LoVo (cell line): ENCODE measurements at regions not wholly inside any gene's neighbourhood (a gene's known extent, or its start where the extent isn't known, plus 50 kb on each side); places are given as distances from the start of the nearest gene placed in this dataset.
"Not testable (repeated sequence)": the region's sequence is repeated elsewhere in the genome, so short reads cannot be mapped to it uniquely, and the experiment has no call there.

Source experiments
- DNase-seq: peaks from one replicate; pipeline ENCODE4 v3.0.0-alpha.2; 2016; ENCODE audit warnings: low spot score

DNA sequence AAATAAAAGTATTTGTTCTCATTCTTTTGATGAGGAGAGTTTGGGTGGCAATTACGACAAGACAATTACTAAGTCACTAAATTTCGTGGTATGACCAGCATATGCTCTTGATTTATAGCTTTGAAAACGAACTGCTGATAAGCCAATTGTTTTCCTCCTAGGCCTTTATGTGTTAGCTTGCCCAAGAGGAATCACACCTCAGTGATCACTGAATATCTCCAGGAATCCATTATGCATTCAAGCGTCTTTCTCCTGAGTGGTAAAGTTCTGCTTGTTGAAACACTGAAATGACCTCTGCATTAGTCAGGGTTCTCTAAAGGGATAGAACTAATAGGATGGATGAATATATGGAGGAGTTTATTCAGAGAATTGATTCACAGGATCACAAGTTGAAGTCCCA lies 677.7 kb upstream of the MEF2C start:
- no peak for DNase-seq

DNA sequence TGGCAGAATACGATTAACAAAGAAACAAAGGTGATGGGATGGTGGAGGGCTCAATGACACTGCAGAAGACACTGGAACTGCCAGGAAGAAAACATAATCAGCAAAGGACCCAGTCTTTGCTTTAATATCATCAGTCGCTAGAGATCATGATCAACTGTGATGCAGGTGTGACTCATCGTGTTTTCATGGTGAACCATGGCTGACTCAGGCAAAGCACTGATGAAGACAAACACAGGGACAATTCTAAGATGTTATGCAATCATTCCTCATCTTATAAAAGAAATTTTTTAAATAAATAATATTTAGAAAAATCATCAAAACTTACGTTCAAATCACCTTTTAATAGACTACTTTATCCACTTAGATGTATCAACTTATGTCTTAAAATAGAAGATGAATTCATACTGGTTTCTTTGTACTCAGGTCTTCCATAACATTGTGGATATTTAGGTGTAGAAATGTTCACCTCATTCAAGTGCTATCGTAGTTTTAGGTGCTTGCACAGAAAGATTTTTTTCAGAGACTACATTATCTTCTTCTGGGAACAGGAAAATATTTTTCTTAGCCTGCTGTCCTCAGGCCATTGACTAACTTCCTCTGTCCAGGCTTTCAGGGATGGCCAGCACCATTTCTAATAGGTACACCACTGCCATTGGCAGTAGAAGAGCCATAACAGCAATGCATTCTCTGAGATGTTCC lies 673.4 kb upstream of the MEF2C start:
- peak; percentile 60 for DNase-seq

DNA sequence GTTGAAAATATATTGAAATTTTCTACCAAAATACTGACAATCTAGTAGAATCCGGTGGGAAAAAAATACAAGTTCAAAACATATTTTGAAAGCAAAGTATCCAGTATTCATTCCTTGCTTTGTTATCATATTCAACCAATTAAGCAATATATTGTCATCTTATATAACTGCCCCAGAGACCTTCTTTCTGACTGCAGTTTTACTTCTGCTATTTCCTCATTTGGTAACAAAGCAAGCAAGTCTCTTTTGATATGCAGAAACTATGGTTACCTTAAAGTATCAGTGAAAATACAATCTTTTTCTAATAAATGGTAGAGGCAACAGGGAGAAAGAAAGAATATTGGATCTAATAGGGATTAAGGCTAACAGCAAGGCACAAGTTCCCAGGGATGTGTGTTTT lies 663.7 kb upstream of the MEF2C start:
- no peak for DNase-seq

DNA sequence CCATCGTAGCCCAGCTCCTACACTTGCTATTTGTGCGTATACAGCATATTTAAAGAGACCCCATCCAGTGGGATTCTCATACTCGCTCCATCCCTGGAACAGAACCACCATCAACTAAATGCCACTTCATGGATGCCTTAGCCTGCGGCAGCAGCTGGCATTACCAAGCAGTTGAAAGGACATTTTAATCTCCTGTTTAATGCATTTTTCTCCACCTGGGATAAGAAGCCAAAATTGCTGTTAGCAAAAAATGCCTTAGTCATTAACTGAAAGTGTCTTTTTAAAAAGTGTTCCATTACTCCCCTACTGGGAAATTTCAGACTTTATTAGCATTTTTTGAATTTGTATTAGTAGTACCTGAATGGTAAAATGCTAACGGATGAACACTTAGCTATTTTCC lies 662.6 kb upstream of the MEF2C start:
- no peak for DNase-seq

DNA sequence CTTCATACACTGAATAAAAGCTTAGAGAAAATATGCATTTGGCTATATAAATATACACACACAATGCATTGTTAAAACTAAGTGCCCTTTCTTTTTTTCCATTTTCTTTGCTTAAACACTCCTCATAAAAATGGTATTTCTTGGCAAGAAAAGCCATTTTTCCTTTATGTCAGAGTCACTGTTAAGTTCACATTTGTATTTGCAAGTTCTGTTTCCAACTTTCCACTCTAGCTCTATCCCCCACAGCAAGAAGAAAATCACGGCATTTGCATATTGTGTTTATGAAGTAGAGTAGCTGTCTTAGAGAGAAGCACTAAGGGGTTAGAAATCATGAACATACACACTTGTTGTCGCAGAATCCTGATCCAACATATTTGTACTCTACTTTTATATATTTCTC lies 662.1 kb upstream of the MEF2C start:
- DNase-seq: no peak

DNA sequence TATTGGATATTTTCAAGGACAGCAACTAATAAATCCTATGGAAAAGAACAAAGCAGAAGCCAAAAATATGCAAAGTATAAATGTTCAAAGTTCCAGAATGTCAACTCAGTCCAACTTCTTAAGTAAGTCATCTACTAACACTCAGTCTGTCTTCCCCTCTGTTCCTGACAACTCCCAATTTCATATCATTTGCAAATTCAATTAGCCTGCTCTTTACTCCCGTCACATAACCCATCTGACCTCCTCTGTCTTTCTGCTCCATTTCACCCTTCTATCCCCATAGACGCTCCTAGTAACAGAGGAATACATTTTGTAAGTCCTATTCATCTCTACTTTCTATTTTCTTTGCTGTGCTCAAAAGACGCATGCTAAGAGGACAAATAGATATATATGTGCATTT lies 659.8 kb upstream of the MEF2C start:
- DNase-seq: no peak

DNA sequence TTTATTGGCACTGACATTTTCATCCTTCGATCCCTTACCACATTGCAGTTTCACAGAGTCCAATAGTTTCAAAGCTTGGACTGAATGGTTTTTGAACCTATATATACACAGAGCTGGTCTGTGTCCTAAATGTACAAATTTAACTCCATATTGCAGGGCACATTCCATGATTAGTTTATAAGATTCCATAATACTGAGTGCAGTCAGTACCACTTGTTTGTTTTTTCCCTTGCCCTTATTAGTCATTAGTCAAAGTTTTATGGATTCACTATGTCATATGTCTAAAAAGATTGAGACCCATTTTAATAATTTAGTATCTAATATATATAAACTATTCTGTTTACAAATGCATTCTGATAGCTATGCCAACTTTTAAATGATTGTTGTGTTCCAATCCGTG lies 654.8 kb upstream of the MEF2C start:
- no peak for DNase-seq

DNA sequence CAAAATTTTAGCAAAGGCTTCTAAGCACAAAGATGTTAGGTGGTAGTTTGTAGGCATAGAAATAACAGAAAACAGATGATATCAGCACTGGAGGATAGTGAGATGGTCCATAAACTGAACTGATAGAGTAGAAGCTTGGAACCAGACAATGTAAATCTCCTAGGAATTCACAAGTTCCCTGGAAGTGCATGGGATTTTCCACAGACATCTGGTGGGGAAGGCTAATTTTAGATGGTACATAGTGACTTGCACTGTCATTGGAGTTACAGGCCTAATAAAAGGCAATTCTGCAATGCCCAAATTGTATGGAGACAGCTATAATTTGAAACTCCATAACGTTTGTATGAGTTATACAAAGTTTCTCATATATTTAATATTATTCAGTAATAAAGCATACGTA lies 653.0 kb upstream of the MEF2C start:
- DNase-seq: no peak

DNA sequence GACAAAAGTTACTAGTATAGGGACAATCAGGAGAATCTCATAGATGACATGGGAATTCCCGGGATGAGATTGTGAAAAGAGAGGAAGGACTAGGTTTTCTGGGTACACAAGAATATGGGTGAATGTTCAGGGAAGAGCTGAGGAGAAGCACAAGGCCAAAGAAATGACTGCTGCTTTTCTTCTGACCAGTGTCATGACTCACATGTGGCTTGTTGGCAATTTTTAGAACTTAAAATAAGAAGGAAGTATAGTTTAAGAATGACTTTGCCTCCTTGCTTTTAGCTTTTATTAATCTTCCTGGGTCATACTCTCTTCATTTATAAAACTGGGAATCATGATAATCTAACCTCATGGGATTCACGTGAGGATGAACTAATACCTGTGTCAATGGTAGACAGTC lies 652.4 kb upstream of the MEF2C start:
- DNase-seq: no peak

DNA sequence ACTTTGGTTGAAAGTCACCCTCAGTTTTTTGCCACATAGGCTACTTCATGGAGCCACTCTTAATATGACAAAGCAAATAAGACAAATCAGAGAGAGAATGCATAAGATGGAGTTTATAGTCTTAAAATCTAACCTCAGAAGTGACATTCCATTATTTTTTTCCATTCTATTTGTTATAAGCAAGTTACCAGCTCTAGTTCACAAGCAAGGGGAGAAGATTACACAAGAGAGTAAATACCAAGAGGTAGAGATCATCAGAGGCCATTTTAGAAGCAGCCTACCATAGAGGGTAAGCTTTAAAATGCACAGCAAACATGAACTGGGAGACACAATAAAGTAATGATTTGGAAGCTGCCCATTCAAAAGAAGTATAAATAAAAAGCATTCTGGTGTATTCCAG lies 651.3 kb upstream of the MEF2C start:
- no peak for DNase-seq

DNA sequence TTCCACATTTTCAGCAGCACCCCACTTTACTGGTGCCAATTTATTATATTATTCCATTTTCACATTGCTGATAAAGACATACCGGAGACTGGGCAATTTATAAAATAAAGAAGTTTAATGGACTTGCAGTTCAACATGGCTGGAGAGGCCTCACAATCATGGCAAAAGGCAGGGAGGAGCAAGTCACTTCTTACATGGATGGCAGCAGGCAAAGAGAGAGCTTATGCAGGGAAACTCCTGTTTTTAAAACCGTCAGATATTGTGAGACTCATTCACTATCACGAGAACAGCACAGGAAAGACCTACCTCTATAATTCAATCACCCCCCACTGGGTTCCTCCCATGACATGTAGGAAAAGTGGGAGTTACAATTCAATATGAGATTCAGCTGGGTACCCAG lies 641.8 kb upstream of the MEF2C start:
- DNase-seq: no peak

DNA sequence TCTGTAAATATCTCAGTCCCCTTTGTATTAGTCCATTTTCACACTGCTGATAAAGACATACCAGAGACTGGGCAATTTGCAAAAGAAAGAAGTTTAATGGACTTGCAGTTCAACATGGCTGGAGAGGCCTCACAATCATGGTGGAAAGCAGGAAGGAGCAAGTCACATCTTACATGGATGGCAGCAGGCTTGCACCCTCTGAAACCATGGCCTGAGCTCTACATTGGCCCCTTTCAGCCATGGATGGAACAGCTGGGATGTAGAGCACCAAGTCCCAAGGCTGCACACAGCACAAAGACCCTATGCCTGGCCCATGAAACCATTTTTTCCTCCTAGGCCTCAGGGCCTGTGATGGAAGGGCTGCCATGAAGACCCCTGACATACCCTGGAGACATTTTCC lies 640.9 kb upstream of the MEF2C start:
- DNase-seq: not testable (repeated sequence)

DNA sequence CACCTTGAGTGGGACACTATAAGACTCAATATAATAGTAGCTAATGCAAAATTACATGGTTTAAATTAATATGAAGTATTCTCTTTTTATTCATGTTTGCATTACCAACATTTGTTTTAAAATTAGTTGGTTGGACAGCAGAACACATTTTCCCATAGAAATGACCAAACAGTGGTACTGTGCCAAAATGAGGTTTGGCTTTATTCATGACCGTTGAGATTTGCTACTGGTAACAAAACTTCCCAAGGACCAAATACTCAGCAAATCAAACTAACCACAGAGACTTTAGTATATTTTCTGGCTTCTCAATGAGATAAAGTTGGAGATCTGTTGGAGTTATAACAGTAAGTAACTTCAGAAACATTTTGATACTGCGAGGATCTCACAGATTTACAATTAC lies 637.8 kb upstream of the MEF2C start:
- no peak for DNase-seq

DNA sequence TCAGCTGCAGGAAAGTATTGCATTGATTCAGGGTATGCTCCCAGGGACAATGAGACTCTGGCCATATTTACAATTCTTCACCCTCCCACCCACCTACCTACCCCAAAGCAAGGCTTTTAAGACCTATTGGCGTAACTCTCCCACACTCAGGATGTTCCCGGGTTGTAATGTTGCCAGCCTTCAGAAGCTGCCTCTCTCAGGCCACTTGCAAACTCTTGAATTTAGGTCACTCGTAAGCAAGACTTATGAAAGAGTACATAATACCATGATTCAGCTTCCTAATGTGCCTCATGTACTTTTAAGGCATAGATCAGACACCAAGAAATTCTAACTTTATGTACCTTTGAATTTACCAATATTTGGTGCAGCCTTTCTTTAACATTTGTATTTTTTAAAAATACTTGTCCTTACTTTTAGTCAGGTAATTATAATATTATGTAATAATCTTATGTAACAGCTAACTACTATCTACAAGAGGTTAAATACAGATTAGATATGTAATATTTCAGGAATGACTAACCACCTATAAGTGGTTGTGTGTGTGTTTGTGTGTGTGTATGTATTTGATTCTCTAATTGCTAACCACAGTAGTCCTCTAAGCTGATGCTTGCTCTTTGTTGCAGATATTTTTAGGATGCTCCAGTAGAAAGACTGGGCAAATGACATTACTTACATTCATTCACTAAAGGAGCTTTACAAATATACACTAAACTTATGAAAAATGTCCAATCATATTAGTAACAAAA lies 630.5 kb upstream of the MEF2C start:
- no peak for DNase-seq

DNA sequence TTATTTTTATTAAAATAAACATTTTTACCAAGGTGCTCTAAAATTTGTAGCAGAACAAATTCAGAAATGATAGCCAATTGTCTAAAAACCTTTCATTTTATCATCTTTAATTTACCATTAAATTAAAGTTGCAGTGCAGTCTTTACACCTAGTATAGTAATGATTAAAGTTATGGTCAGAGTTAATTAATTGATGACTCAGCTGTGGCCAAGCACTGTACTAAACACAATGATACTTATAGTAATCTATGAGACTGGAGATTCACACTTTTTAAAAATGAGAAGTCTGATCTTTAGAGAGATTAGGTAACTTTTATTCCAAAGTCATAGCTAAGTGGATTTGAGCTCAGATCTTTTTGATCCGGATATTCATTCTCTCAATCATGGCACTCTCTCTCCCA lies 621.1 kb upstream of the MEF2C start:
- no peak for DNase-seq

DNA sequence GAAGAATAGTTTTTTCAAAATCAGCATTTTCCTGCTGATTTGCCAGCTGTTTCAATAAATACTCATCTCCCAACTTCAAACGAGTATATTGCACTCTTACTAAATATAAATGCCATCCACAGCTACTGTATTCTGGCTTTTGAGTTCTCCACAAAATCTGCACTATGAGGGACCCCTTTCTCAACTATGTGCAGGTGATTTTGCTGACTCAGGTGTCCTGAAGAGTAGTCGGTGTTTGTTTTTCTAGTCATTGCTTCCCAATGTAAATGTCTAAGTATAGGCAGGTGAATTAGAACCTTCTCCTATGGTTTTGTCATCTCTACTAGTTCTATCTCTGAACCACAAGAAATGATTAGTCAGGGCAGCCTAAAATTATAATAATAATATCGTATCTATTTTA lies 616.8 kb upstream of the MEF2C start:
- DNase-seq: no peak

DNA sequence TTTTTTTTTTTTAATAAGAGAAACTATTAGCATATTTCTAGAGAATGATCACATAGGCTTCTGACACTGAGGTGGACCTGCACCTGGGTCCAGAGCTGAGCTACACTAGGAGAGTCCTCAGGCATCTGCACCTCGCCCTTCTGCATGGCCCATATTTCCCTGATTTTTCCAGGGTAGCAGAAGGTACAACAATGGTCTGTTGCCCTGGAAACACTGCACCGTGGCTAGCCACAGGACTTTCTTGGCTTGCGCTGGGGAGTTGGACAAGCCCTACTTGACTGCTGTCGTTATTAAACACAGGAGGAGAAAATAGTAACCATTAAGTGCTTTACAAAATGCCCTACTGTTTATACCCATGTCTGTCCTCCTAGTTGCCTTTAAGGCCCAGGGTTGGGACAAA lies 615.7 kb upstream of the MEF2C start:
- no peak for DNase-seq

DNA sequence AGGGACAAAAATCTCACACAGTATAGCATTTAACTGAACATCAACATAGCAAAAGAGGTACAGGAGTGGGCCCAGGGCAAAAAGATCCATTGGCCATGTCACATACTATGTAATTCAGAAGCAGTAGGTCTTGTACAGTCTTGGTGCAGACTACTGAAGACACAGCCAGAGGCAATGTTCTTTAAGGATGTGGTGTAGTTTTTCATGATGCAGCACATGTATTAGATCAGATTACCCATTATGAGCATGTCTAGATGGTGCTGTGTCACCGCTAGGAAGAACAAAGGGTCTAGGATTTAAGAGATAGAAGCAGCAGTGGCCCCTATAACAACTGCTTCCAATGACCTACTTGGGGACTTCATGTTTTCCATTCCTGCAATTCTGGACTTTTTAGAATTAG lies 610.4 kb upstream of the MEF2C start:
- no peak for DNase-seq

DNA sequence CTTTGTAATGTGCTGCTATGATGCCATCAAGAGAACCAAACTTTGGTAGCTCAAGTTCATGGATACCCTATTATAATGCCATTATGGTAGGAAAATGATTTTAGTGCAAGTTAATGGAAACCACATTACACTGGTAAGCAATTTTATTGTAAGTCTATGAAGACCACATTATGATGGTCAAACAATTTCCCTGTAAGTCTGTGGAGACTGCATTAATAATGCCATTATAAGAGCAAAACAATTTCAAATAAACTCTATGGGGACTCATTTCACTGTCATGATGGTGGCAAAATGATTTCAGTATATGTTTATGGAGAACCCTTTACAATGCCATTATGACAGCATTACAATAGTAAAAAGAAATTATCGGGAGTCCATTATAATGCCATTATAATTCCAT lies 602.0 kb upstream of the MEF2C start:
- DNase-seq: no peak

DNA sequence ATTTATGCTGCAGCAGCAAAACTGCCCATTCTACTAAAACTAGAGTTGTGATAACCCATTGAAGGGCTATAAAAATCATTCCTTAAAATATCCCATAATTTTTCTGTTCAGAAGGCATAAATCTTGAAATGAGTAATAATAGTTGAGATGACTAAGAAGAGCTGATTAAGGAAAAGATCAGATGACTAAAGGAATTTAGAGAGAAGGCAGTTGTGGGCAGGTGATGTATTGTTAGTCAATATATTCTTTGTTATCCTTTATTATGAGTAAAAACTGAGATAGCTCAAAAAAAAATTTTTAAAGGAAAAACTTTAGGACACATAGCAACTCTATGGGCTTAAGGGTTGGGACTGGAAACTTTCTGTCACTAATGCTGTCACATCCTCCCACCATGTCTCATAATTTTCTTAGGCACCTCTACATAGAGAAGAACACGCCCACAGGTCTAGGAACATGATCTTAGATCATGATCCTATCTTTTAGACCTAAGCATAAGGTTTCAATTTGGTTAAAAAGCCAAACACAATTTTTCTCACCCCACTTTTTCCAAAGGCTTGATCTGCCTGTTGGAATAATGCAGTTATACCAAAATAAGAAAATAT lies 597.5 kb upstream of the MEF2C start:
- DNase-seq: no peak

DNA sequence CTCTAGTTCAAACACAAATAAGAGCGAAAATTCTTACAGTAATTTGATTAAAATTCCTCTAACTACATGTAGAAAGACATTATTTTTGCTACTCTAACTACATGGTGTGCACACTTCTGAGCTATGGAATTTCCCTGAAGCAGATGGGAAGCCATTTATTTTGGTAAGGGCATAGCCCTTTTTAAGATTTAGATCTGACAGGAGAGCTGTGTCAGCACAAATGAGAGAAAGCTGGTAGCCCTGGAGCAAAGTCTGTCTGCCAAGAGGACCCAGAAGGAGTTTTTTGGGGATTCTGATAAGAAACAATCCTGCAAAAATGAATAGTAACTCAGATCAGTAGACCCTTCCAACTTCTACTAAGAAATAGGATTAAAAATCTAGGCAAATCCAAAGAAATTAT lies 595.9 kb upstream of the MEF2C start:
- no peak for DNase-seq

DNA sequence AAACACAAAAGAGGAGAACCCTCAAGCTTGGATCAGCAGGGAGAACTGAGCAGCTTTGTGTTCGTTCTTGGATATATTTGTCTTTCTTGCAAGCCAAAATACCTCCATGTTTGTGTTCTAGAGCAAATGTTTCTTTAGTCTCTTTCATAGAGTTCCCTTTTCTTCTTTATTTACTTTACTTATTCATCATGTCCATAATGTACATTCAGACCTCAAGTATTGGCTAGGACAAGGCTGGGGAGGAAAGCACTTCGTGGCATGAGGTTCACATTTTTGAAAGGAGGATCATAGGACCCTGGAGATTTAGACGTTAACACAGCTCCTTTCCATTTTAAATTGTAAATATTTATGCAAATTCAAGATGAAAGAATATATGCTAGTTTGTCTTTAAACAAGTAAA lies 590.2 kb upstream of the MEF2C start:
- no peak for DNase-seq

DNA sequence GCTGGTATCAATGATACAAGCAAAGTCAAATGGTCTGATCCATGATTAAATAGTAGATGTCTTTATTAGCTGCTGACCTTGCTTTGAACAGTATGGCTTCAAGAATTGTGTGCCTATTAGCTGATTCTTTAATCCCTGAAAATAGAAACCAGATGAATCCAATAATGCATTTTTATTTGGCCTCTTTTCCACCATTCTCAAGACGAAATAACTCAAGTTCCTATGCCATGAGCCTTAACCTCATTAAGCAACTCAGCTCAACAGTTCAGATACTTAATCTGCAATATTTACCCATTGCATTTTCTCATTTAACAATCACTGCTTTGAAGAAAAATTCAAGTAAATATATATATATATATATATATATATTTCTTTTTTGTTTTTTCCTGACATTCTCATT lies 588.6 kb upstream of the MEF2C start:
- DNase-seq: no peak

DNA sequence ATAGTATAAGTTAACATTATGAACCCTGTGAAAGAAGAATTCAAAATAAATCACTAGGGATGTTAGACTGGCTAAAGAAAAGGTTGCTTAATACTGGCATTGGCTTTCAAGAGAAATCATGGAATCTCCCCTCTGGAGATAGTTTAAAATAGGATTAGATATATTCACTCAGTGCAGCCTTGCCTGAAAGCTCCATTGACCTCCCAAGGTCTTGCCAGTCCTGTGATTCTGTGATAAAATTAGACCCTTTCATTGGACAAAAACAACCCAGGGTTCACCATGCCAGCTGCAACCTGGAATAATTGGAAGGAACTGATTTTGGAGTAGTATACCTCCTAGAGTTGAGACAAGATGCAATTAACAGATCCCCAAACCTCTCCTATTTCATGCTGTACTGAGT lies 588.1 kb upstream of the MEF2C start:
- no peak for DNase-seq
